ENCODE measurements at regions not wholly inside any gene's neighbourhood (a gene's known extent, or its start where the extent isn't known, plus 50 kb on each side); places are given as distances from the start of the nearest gene placed in this dataset.

DNA sequence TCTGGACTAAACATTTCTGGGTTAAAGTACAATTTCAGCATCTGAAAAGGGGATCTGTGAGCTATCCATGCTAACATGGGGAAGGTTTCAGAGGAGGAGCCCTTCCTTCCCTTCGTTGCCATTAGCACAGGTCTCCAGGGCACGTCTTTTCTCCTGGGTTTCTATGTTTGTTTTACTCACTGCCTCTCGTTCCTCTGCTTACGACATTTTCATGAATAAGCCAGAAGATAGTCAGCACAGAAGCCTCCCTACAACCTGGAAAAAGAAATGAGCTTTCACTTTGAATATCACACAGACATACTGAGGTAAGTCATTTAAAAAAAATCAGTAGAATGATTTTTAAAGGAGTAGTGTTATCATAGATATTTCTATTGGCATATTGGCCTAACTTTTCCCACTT lies 117.2 kb upstream of the KCNMB2 start:
- TF ChIP-seq, protein P1, sequence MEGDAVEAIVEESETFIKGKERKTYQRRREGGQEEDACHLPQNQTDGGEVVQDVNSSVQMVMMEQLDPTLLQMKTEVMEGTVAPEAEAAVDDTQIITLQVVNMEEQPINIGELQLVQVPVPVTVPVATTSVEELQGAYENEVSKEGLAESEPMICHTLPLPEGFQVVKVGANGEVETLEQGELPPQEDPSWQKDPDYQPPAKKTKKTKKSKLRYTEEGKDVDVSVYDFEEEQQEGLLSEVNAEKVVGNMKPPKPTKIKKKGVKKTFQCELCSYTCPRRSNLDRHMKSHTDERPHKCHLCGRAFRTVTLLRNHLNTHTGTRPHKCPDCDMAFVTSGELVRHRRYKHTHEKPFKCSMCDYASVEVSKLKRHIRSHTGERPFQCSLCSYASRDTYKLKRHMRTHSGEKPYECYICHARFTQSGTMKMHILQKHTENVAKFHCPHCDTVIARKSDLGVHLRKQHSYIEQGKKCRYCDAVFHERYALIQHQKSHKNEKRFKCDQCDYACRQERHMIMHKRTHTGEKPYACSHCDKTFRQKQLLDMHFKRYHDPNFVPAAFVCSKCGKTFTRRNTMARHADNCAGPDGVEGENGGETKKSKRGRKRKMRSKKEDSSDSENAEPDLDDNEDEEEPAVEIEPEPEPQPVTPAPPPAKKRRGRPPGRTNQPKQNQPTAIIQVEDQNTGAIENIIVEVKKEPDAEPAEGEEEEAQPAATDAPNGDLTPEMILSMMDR (IDR thresholded peaks at IDR 0.05; ENCODE audit: extremely low read depth, insufficient read depth, missing control alignments) = no peak
- in situ Hi-C loops (cut with MboI; ENCODE audit: low pct_unique_long_range_greater_than_20kb, low sequenced_read_pairs, unreplicated experiment) = no loop called here
- DNase-seq (ENCODE audit: low spot score) = no peak

DNA sequence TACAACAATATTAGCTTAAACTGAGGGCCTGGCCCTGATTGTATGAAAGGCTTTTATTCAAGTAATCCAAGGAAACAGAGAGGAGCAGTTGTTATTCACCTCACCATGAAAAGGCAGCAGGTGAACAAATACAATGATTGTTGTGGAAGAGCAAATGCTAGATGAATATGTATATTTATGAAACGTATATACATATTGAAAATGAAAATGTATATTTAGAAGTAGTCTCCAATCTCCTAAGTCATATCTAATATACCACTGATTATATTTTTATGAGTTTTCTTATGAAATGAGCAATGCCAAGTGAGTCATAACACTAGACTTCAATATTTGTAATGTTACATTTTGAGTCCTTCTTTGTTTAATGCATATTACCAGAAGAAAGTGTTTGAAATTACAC lies 116.2 kb upstream of the KCNMB2 start:
- DNase-seq (ENCODE audit: low spot score) = no peak
- in situ Hi-C loops (cut with MboI; ENCODE audit: low pct_unique_long_range_greater_than_20kb, low sequenced_read_pairs, unreplicated experiment) = no loop called here
- TF ChIP-seq, protein P1 (IDR thresholded peaks at IDR 0.05; ENCODE audit: extremely low read depth, insufficient read depth, missing control alignments) = no peak

DNA sequence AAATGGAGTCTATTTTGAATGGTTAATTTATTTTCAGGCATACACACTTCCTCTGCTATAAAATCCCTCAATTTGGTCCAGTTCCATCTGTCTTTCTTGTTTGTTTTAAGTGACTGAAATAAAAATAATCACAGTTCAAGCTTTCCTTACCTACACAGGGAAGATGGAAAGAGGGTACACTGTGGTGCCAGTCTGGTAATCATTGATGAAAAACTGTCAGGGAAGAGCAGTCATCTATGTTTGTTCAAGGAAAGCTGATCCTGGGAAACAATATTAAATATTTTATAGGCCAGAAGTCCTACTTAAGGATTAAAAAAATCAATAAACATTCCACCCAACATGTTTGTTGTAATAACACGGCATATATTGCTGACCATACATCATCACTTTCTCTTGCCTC lies 115.2 kb upstream of the KCNMB2 start:
- no peak for DNase-seq (ENCODE audit: low spot score)
- in situ Hi-C loops (cut with MboI; ENCODE audit: low pct_unique_long_range_greater_than_20kb, low sequenced_read_pairs, unreplicated experiment) = no loop called here
- TF ChIP-seq, protein P1 (IDR thresholded peaks at IDR 0.05; ENCODE audit: extremely low read depth, insufficient read depth, missing control alignments) = no peak

DNA sequence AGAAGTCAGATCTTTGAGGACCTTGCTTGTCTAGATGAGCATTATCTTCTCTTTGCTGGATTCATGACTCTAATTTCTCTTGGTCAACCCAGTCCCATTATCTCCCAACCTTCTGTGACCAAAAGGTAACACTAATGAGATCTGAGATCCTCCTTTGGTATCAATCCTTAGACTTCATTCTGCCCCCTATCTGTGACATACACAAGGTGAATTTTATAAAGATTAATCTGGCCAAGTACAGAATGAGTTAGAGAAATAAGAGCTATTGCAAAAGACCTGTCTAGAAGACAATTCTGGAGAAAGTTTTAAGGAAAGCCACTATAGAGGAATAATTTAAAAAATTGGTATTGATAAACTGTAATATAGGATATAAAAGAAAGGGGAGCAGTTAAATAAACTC lies 113.8 kb upstream of the KCNMB2 start:
- TF ChIP-seq, protein P1 (IDR thresholded peaks at IDR 0.05; ENCODE audit: extremely low read depth, insufficient read depth, missing control alignments) = peak; percentile 25
- in situ Hi-C loops (cut with MboI; ENCODE audit: low pct_unique_long_range_greater_than_20kb, low sequenced_read_pairs, unreplicated experiment) = no loop called here

DNA sequence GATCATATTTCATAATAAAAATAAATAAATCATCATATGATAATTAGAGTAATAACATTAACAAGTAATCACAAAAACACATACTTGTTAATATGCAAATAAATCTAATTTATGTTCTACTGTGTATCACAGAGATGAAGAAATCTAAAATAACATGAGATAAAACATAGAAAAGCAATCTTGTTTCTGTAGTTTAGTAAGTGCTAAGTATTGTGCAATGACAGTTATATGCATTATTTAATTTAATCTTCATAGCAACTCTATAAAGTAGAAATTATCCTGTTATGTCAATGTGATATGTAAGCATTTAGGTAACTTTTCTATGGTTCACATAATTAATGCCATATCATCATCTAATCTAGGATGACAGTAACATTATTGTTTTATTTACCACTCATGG lies 108.2 kb upstream of the KCNMB2 start:
- in situ Hi-C loops (cut with MboI; ENCODE audit: low pct_unique_long_range_greater_than_20kb, low sequenced_read_pairs, unreplicated experiment) = loop anchor here (25.0 kb wide), 1 partner anchor 884 kb away; the partner anchor contains the start of gene ZNF639
- TF ChIP-seq, protein P1 (IDR thresholded peaks at IDR 0.05; ENCODE audit: extremely low read depth, insufficient read depth, missing control alignments) = no peak
- DNase-seq (ENCODE audit: low spot score) = no peak

More for the DNA sequence above, 113.8 kb upstream of the KCNMB2 start:
- DNase-seq (ENCODE audit: low spot score) = no peak

DNA sequence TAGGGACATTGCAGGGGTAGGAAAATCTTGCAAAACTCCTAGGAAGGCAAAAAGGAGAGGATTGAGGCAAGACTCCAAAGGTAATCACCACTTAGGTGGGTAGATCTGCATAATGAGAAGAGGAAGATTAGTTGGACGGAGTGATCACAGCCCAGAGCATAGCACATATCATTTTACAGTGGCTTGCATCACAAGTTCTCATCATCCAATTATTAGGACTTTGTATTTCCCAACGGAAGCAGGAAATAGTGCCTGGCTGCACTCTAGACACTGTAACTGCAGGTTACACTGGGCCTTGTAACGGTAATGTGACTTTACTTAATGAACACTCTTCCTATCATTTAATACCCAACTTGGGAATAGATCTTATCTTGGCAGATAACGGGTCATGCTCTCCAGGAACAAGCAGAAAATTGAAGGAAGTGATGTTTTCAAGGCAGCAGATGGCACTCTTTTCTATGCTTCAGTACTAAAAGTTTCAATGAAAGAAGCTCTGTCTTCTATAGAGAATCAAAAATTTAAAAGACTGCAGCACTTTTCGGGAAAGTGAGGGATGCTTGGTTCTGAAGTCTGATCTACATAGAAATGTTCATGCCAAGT lies 101.9 kb upstream of the KCNMB2 start:
- TF ChIP-seq, protein P1 (IDR thresholded peaks at IDR 0.05; ENCODE audit: extremely low read depth, insufficient read depth, missing control alignments) = peak; percentile 43
- in situ Hi-C loops (cut with MboI; ENCODE audit: low pct_unique_long_range_greater_than_20kb, low sequenced_read_pairs, unreplicated experiment) = loop anchor here (10.0 to 25.0 kb wide), 2 partner anchors 530 to 878 kb away; partner anchors contain the start of gene ZNF639
- peak; percentile 17 for DNase-seq (ENCODE audit: low spot score)
